Retinal pigment epithelial cell (primary cell): ENCODE measurements at regions not wholly inside any gene's neighbourhood (a gene's known extent, or its start where the extent isn't known, plus 50 kb on each side); places are given as distances from the start of the nearest gene placed in this dataset.

Source experiments
- DNase-seq: peaks from one replicate; pipeline ENCODE4 v3.0.0-alpha.2; 2010; ENCODE audit warnings: low read depth
- H3K4me3 ChIP-seq: 2 replicates; pipeline ENCODE4 v1.5.1; 2011; ENCODE audit warnings: mild to moderate bottlenecking, low read length, control low read depth, moderate library complexity
- CTCF ChIP-seq: conservative IDR thresholded peaks from 2 replicates; pipeline ENCODE4 v1.5.1; 2011; ENCODE audit warnings: low read depth, low read length, control low read depth, inconsistent platforms

- no peak for DNase-seq
- no peak overlapping the region for H3K4me3 ChIP-seq
- TF ChIP-seq CTCF: no peak
Measured at GRCh38 chr3:30263238-30263924, 343.0 kb upstream of the TGFBR2 start.

- TF ChIP-seq CTCF: peak; percentile 5
- no peak for DNase-seq
- H3K4me3 ChIP-seq: no peak overlapping the region
Measured at GRCh38 chr3:30263925-30264313, 342.5 kb upstream of the TGFBR2 start.

DNA sequence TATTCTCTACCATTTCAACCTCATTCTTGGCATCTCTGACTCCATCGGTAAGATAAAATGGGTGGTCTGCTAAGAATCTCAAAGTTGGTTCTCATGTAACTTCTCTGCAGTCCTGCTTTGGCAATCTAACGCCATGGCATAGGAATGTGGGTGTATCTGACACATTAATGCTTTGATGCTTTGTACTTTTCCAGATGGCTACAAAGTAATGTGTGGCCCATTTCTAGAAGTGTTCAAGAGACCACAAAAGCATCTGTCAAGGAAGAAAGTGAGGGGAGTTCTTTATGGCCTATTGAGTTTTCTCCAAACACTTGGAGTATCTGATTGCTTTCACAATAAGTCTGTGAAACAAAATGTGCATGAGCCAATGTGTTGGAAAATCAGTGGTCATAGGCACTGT lies 339.9 kb upstream of the TGFBR2 start:
- H3K4me3 ChIP-seq: no peak overlapping the region
- DNase-seq: no peak
- TF ChIP-seq CTCF: no peak

DNA sequence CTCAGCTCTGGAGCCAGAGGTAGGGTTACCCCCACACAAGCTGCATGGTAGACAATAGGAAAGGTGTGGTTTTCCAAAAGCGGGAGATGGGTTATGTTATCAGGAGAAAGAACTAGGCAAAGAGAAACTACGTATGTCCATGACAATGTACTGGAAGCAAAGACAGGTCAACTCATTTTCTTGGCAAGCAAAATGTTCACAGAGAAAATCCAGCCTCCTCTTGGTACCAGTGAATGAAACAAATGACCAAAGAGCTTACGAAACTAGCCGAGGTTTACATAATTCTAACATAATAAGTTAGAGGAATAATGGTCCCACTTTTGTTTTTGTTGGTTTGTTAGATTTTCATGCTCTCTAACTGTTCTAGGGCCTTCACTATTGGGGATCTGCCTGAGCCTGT lies 338.1 kb upstream of the TGFBR2 start:
- no peak for DNase-seq
- no peak overlapping the region for H3K4me3 ChIP-seq
- TF ChIP-seq CTCF: no peak

- H3K4me3 ChIP-seq: no peak overlapping the region
- no peak for TF ChIP-seq CTCF
- no peak for DNase-seq
Measured at GRCh38 chr3:30269751-30270445, 336.5 kb upstream of the TGFBR2 start.

- DNase-seq: no peak
- TF ChIP-seq CTCF: no peak
- H3K4me3 ChIP-seq: no peak overlapping the region
Measured at GRCh38 chr3:30271781-30272180, 334.6 kb upstream of the TGFBR2 start.
